ENCODE measurements at regions not wholly inside any gene's neighbourhood (a gene's known extent, or its start where the extent isn't known, plus 50 kb on each side); places are given as distances from the start of the nearest gene placed in this dataset.

DNA sequence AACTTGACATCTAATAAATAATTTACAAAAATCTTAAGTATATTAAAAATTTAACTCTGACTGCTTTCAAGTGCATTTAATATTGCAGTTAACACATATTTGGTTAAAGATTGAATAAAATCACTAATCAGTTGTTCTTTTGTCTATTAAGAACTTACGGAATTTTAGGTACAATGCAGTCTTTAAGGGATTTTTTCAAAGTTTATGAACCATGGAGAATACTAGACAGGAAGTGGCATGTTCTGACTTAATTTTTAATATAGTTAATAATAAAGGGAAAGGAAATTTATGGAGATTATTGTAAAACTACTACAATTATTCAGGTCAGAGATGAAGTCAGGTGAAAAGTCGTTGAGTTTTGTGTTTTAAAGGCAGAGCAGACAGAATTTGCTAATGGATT lies 240.9 kb downstream of the CALCRL start:
- no peak overlapping the region for H3K56ac ChIP-seq (ENCODE audit: insufficient read length, low read depth, low read length)
- H3K79me2 ChIP-seq (ENCODE audit: insufficient read depth, low read length): no peaks in the 10 kb centered on the region
- H3K23ac ChIP-seq (ENCODE audit: insufficient read length, low read depth, low read length): no peak overlapping the region
- WGBS (ENCODE audit: extremely low coverage, insufficient read length, low lambda C conversion rate): no CpG with 5 or more reads among the region's 2 CpGs
- no peak overlapping the region for H3K4me2 ChIP-seq (ENCODE audit: insufficient read depth, insufficient read length, low read length)
- no peak overlapping the region for H3K4ac ChIP-seq (ENCODE audit: low read depth, low read length)
- H3K18ac ChIP-seq (ENCODE audit: insufficient read length, low read depth, low read length): no peak overlapping the region
- H3K27ac Mint-ChIP-seq: no peak overlapping the region; a peak in 1 of 7 replicates
- H2AFZ ChIP-seq (ENCODE audit: low read length): no peak overlapping the region
- no peaks in the 10 kb centered on the region for H3K27me3 ChIP-seq (ENCODE audit: insufficient read depth, low read length)
- H4K5ac ChIP-seq (ENCODE audit: insufficient read length, low read depth, low read length): no peak overlapping the region
- no peaks in the 10 kb centered on the region for H4K20me1 ChIP-seq (ENCODE audit: control insufficient read depth, insufficient read depth, insufficient read length)
- H3T11ph ChIP-seq (ENCODE audit: low read length): no peak overlapping the region
- H3K4me3 Mint-ChIP-seq: no peak overlapping the region
- H3K9ac ChIP-seq (ENCODE audit: extremely low read depth, insufficient read length, low read length): no peak overlapping the region
- H2AK5ac ChIP-seq (ENCODE audit: insufficient read length, low read length): no peak overlapping the region
- peaks cover 14% of the 10 kb centered on the region in 2 experiments for H3K9me3 Mint-ChIP-seq
- H2BK20ac ChIP-seq (ENCODE audit: low read depth, low read length, poor library complexity, severe bottlenecking): no peak overlapping the region
- H2BK5ac ChIP-seq (ENCODE audit: insufficient read length, low read length): no peak overlapping the region
- H3K27ac ChIP-seq (ENCODE audit: insufficient read length, low read depth, low read length): no peak overlapping the region
- no peaks in the 10 kb centered on the region; the same call in 1 of the 2 replicates for H3K27me3 Mint-ChIP-seq (ENCODE audit: low read depth)
- no peak overlapping the region for H4K8ac ChIP-seq (replicated peaks; ENCODE audit: insufficient read length, low read depth, low read length)
- TF ChIP-seq, protein P1, sequence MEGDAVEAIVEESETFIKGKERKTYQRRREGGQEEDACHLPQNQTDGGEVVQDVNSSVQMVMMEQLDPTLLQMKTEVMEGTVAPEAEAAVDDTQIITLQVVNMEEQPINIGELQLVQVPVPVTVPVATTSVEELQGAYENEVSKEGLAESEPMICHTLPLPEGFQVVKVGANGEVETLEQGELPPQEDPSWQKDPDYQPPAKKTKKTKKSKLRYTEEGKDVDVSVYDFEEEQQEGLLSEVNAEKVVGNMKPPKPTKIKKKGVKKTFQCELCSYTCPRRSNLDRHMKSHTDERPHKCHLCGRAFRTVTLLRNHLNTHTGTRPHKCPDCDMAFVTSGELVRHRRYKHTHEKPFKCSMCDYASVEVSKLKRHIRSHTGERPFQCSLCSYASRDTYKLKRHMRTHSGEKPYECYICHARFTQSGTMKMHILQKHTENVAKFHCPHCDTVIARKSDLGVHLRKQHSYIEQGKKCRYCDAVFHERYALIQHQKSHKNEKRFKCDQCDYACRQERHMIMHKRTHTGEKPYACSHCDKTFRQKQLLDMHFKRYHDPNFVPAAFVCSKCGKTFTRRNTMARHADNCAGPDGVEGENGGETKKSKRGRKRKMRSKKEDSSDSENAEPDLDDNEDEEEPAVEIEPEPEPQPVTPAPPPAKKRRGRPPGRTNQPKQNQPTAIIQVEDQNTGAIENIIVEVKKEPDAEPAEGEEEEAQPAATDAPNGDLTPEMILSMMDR (conservative IDR thresholded peaks at IDR 0.05): no peak
- H3K23me2 ChIP-seq (ENCODE audit: insufficient read length, low read depth, low read length, poor library complexity, severe bottlenecking): no peaks in the 10 kb centered on the region
- H3K79me1 ChIP-seq (ENCODE audit: insufficient read depth, low read depth, low read length, poor library complexity, severe bottlenecking): no peaks in the 10 kb centered on the region
- H3K4me1 Mint-ChIP-seq: peaks cover 0 to 15% of the 10 kb centered on the region in 2 experiments; a peak in 2 of 4 replicates
- no peak for DNase-seq
- no peaks in the 10 kb centered on the region for H3K4me1 ChIP-seq (ENCODE audit: insufficient read depth, low read length)
- no peak overlapping the region for H4K91ac ChIP-seq (ENCODE audit: insufficient read length, low read depth, low read length)
- no peak overlapping the region for H3K14ac ChIP-seq (ENCODE audit: insufficient read depth, low read length)
- H2BK15ac ChIP-seq (ENCODE audit: low read depth, low read length): no peak overlapping the region
- H3K36me3 Mint-ChIP-seq (ENCODE audit: insufficient read depth in 1 of 3, low read depth in 3 of 3): peaks cover 5 to 14% (median 12%) of the 10 kb centered on the region in 3 experiments; a peak in 5 of 7 replicates
- H2BK120ac ChIP-seq (ENCODE audit: low read depth, low read length, poor library complexity, severe bottlenecking): no peak overlapping the region
- no peaks in the 10 kb centered on the region for H3K9me3 ChIP-seq (ENCODE audit: control insufficient read depth, low read depth, low read length)
- no peak overlapping the region for H2BK12ac ChIP-seq (ENCODE audit: insufficient read length, low read depth, low read length)
